ENCODE measurements at regions not wholly inside any gene's neighbourhood (a gene's known extent, or its start where the extent isn't known, plus 50 kb on each side); places are given as distances from the start of the nearest gene placed in this dataset.

DNA sequence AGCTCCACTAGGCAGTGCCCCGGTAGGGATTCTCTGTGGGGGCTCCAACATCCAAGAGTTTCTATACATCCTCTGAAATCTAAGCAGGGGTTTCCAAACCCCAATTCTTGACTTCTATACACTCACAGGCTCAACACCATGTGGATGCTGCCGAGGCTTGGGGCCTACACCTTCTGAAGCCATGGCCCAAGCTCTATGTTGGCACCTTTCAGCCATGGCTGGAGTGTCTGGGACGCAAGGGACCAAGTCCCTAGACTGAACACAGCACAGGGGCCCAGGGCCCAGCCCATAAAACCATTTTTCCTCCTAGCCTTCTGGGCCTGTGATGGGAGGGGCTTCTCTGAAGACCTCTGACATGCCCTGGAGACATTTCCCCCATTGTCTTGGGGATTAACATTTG is 511.8 kb downstream of the TRAM1L1 start:
- TF ChIP-seq, protein P1, sequence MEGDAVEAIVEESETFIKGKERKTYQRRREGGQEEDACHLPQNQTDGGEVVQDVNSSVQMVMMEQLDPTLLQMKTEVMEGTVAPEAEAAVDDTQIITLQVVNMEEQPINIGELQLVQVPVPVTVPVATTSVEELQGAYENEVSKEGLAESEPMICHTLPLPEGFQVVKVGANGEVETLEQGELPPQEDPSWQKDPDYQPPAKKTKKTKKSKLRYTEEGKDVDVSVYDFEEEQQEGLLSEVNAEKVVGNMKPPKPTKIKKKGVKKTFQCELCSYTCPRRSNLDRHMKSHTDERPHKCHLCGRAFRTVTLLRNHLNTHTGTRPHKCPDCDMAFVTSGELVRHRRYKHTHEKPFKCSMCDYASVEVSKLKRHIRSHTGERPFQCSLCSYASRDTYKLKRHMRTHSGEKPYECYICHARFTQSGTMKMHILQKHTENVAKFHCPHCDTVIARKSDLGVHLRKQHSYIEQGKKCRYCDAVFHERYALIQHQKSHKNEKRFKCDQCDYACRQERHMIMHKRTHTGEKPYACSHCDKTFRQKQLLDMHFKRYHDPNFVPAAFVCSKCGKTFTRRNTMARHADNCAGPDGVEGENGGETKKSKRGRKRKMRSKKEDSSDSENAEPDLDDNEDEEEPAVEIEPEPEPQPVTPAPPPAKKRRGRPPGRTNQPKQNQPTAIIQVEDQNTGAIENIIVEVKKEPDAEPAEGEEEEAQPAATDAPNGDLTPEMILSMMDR (IDR thresholded peaks at IDR 0.05) = no peak
- no peak for TF ChIP-seq POLR2A (IDR thresholded peaks at IDR 0.05)
